B cell (primary cell): ENCODE measurements at regions not wholly inside any gene's neighbourhood (a gene's known extent, or its start where the extent isn't known, plus 50 kb on each side); places are given as distances from the start of the nearest gene placed in this dataset.

Source experiments
- ATAC-seq: fragments of 200-7000 bp; cut with Tn5 transposase; one replicate; pipeline ENCODE4 v1.10.0; 2021; ENCODE audit warnings: low read depth, mild to moderate bottlenecking, moderate number of reproducible peaks, moderate library complexity
- CTCF ChIA-PET: fragments of 350-600 bp; sonication (Branson Sonifier 250); formaldehyde crosslinking; loops from one replicate; lab custom pipeline; 2021; ENCODE audit warnings: antibody characterized with exemption, inconsistent platforms; lab: Charles Lee
- POLR2A ChIA-PET: fragments of 350-600 bp; sonication (Branson Sonifier 250); formaldehyde crosslinking; loops from one replicate; lab custom pipeline; 2021; ENCODE audit warnings: antibody characterized with exemption; lab: Charles Lee
- DNase-seq: peaks from one replicate; pipeline ENCODE4 v3.0.0; 2013
- H2AFZ ChIP-seq: 2 replicates; pipeline ENCODE4 v1.6.1; 2012; ENCODE audit warnings: mild to moderate bottlenecking, low read depth, low read length; ENCODE audit not compliant: insufficient read depth, poor library complexity, severe bottlenecking
- H3K27ac ChIP-seq, 2 donors: 1 replicate in 1 of 2; 2 replicates in 1 of 2; pipeline ENCODE4 v1.5.1; 2012 to 2013; ENCODE audit warnings: low read length in 2 of 2, mild to moderate bottlenecking in 2 of 2, moderate library complexity in 1 of 2
- H3K27me3 ChIP-seq, 4 experiments: fragments of 200-600 bp in 1 of 4; sonication (generic) in 1 of 4; replicated peaks in 1 of 4; 1 replicate in 2 of 4; 2 replicates in 2 of 4; pipeline versions ENCODE4 v1.6.1 to v1.7.0; 2013 to 2016; ENCODE audit warnings: low read length in 3 of 4, mild to moderate bottlenecking in 2 of 4, mixed read lengths in 1 of 4, moderate library complexity in 1 of 4; ENCODE audit not compliant: insufficient read depth in 4 of 4, control insufficient read depth in 3 of 4; ENCODE audit errors: control extremely low read depth in 1 of 4
- H3K36me3 ChIP-seq, 2 experiments: replicated peaks in 1 of 2; 1 replicate in 1 of 2; 2 replicates in 1 of 2; pipeline versions ENCODE4 v1.6.1 to v1.7.1; 2013; ENCODE audit warnings: low read length in 1 of 2; ENCODE audit not compliant: insufficient read depth in 2 of 2, control insufficient read depth in 1 of 2; ENCODE audit errors: control extremely low read depth in 1 of 2, extremely low read depth in 1 of 2
- H3K4me1 ChIP-seq, 2 donors: fragments of 200-600 bp in 1 of 2; sonication (generic) in 1 of 2; 1 replicate in 1 of 2; 2 replicates in 1 of 2; pipeline versions ENCODE4 v1.5.1 to v1.6.1; 2013 to 2017; ENCODE audit warnings: low read length in 2 of 2; ENCODE audit not compliant: control insufficient read depth in 2 of 2, insufficient read depth in 2 of 2
- H3K4me2 ChIP-seq: replicated peaks from 2 replicates; pipeline ENCODE3; 2012; ENCODE audit warnings: mild to moderate bottlenecking, low read depth, low read length; ENCODE audit not compliant: poor library complexity, severe bottlenecking
- H3K4me3 ChIP-seq, 5 experiments: fragments of 200-600 bp in 1 of 5; sonication (generic) in 1 of 5; 1 replicate in 3 of 5; 2 replicates in 2 of 5; pipeline versions ENCODE4 v1.5.1 to v1.7.0; 2011 to 2016; ENCODE audit warnings: low read length in 4 of 5, mild to moderate bottlenecking in 4 of 5, low read depth in 2 of 5, control low read depth in 1 of 5, moderate library complexity in 1 of 5; ENCODE audit not compliant: insufficient read depth in 1 of 5; ENCODE audit errors: control extremely low read depth in 1 of 5, extremely low read depth in 1 of 5
- H3K79me2 ChIP-seq: fragments of 200-600 bp; sonication (generic); one replicate; pipeline ENCODE4 v1.6.0; 2016; ENCODE audit warnings: low read length; ENCODE audit not compliant: control insufficient read depth, insufficient read depth
- H3K9ac ChIP-seq: fragments of 200-600 bp; sonication (generic); 2 replicates; pipeline ENCODE4 v1.6.1; 2017; ENCODE audit warnings: mild to moderate bottlenecking, low read length, moderate library complexity
- H3K9me3 ChIP-seq, 3 donors: one replicate each; pipeline versions ENCODE4 v1.6.1 to v1.7.1; 2013; ENCODE audit warnings: low read length in 2 of 3; ENCODE audit not compliant: control insufficient read depth in 2 of 3, insufficient read depth in 1 of 3; ENCODE audit errors: control extremely low read depth in 1 of 3
- H4K20me1 ChIP-seq: 2 replicates; pipeline ENCODE4 v1.6.0; 2012; ENCODE audit warnings: mild to moderate bottlenecking, low read length; ENCODE audit not compliant: insufficient read depth, control insufficient read depth, poor library complexity, severe bottlenecking
- H3K27ac Mint-ChIP-seq: one replicate; pipeline ENCODE4 v1.8.0; 2021; ENCODE audit warnings: mixed read lengths
- H3K27me3 Mint-ChIP-seq: one replicate; pipeline ENCODE4 v1.8.0; 2021; ENCODE audit warnings: mixed read lengths
- H3K4me1 Mint-ChIP-seq: one replicate; pipeline ENCODE4 v1.8.0; 2021; ENCODE audit warnings: mixed read lengths
- H3K4me3 Mint-ChIP-seq: one replicate; pipeline ENCODE4 v1.8.0; 2021; ENCODE audit warnings: mixed read lengths
- H3K9me3 Mint-ChIP-seq: one replicate; pipeline ENCODE4 v1.8.0; 2022; ENCODE audit warnings: mixed read lengths; ENCODE audit not compliant: insufficient read depth
- EZH2 ChIP-seq: IDR thresholded peaks from 2 replicates; pipeline ENCODE4 v1.6.1; 2012; ENCODE audit warnings: borderline replicate concordance, low read depth, mild to moderate bottlenecking, moderate library complexity, low read length; ENCODE audit not compliant: insufficient read depth, poor library complexity, severe bottlenecking
- WGBS: methylation state at CpG from one replicate; pipeline ENCODE4 v1.1.5; 2013; ENCODE audit warnings: missing lambda C conversion rate; ENCODE audit not compliant: insufficient coverage; 5-methylcytosine and 5-hydroxymethylcytosine counted together
- intact Hi-C: fragments of 100-400 bp; cut with micrococcal nuclease; formaldehyde crosslinking; loops from one replicate; pipeline ENCODE4 v1.10.0; 2022
- TF ChIP-seq, protein P1 (sequence below): fragments of 200-600 bp; IDR thresholded peaks from one replicate; pipeline ENCODE4 v1.8.0; 2022; ENCODE audit warnings: antibody characterized with exemption, mild to moderate bottlenecking

DNA sequence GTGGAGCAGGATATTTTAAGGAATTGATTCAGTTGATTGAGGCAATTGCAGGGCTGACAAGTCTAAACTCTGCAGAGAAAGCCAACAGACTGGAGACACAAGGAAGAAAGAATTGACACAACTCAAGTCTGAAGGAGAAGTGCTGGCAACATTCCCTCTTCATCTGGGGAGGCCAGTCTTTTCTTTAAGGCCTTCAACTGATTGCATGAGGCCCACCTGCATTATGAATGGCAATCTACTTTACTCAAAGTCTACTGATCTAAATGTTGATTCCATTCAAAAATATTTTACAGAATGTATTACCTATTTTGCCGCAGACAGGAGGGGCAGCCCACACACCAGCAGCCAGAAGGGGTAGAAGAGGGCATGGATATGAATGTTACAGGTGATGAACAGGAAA, 425.2 kb downstream of the PCDH10 start:
- Histone ChIP-seq H3K4me1 (no peaks in the 10 kb centered on the region), H3K9ac (no peak overlapping the region), H3K4me3 (no peak overlapping the region), H3K9me3 (peaks cover 0 to 8% (median 0%) of the 10 kb centered on the region in 3 donors), H4K20me1 (no peaks in the 10 kb centered on the region), H3K79me2 (no peaks in the 10 kb centered on the region), H3K36me3 (no peaks in the 10 kb centered on the region), H3K27ac (no peak overlapping the region), H3K4me2 (no peak overlapping the region), H2AFZ (no peak overlapping the region), H3K27me3 (no peaks in the 10 kb centered on the region)
- ATAC-seq (no peak), DNase-seq (no peak)
- POLR2A ChIA-PET = no interaction called here
- Mint-ChIP-seq H3K9me3 (no peaks in the 10 kb centered on the region), H3K27ac (no peak overlapping the region), H3K4me3 (no peak overlapping the region), H3K4me1 (no peaks in the 10 kb centered on the region), H3K27me3 (no peaks in the 10 kb centered on the region)
- CTCF ChIA-PET = no interaction called here
- TF ChIP-seq, protein P1, sequence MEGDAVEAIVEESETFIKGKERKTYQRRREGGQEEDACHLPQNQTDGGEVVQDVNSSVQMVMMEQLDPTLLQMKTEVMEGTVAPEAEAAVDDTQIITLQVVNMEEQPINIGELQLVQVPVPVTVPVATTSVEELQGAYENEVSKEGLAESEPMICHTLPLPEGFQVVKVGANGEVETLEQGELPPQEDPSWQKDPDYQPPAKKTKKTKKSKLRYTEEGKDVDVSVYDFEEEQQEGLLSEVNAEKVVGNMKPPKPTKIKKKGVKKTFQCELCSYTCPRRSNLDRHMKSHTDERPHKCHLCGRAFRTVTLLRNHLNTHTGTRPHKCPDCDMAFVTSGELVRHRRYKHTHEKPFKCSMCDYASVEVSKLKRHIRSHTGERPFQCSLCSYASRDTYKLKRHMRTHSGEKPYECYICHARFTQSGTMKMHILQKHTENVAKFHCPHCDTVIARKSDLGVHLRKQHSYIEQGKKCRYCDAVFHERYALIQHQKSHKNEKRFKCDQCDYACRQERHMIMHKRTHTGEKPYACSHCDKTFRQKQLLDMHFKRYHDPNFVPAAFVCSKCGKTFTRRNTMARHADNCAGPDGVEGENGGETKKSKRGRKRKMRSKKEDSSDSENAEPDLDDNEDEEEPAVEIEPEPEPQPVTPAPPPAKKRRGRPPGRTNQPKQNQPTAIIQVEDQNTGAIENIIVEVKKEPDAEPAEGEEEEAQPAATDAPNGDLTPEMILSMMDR = no peak
- TF ChIP-seq EZH2 = no peak
- intact Hi-C loops = no loop called here
- no CpG with 5 or more reads among the region's 1 CpG for WGBS

GRCh38 chr4:133565379-133565778, 416.3 kb downstream of the PCDH10 start:
- DNase-seq (no peak), ATAC-seq (no peak)
- H3K4me1 Mint-ChIP-seq = no peaks in the 10 kb centered on the region
- ChIA-PET POLR2A (no interaction called here), CTCF (no interaction called here)
- no peak overlapping the region for H3K27ac ChIP-seq
- peaks cover 0 to 4% (median 0%) of the 10 kb centered on the region in 3 donors for H3K9me3 ChIP-seq
- no peak overlapping the region for H2AFZ ChIP-seq
- H3K4me1 ChIP-seq = no peaks in the 10 kb centered on the region
- H3K9ac ChIP-seq = no peak overlapping the region
- no peaks in the 10 kb centered on the region for H3K27me3 Mint-ChIP-seq
- H3K4me3 ChIP-seq = no peak overlapping the region
- TF ChIP-seq, protein P1 = no peak
- no peak for TF ChIP-seq EZH2
- H3K27me3 ChIP-seq = no peaks in the 10 kb centered on the region
- no peaks in the 10 kb centered on the region for H3K36me3 ChIP-seq
- WGBS = no CpG with 5 or more reads among the region's 1 CpG
- H3K4me3 Mint-ChIP-seq = no peak overlapping the region
- no peaks in the 10 kb centered on the region for H3K79me2 ChIP-seq
- no peak overlapping the region for H3K4me2 ChIP-seq
- H3K27ac Mint-ChIP-seq = no peak overlapping the region
- intact Hi-C loops = no loop called here
- H4K20me1 ChIP-seq = no peaks in the 10 kb centered on the region
- no peaks in the 10 kb centered on the region for H3K9me3 Mint-ChIP-seq
